HCT116 (cell line): ENCODE measurements at regions not wholly inside any gene's neighbourhood (a gene's known extent, or its start where the extent isn't known, plus 50 kb on each side); places are given as distances from the start of the nearest gene placed in this dataset.

ENCODE experiments used
- ATAC-seq: fragments of 200-7000 bp; cut with Tn5 transposase; 2 replicates; pipeline ENCODE4 v1.9.1; 2020; ENCODE audit warnings: mild to moderate bottlenecking, moderate library complexity
- BruUV-seq: library from RNA; stranded (reverse); fragments of 400-500 nt; replicated peaks from 2 replicates; lab custom pipeline; 2021; lab: Mats Ljungman, UMichigan
- CTCF ChIA-PET: fragments of 300-600 bp; sonication (Branson Sonifier 250); formaldehyde crosslinking; loops from one replicate; lab custom pipeline; 2021; ENCODE audit warnings: antibody characterized with exemption; lab: Charles Lee
- POLR2A ChIA-PET: fragments of 300-600, 350-600 bp; sonication (Branson Sonifier 250); formaldehyde crosslinking; loops from one replicate; lab custom pipeline; 2021; ENCODE audit warnings: antibody characterized with exemption; lab: Charles Lee
- RAD21 ChIA-PET, 2 experiments: fragments of 300-600 bp; sonication (Branson Sonifier 250); formaldehyde crosslinking; loops; one replicate each; lab custom pipeline; 2023; ENCODE audit warnings: low total read pairs in 2 of 2; ENCODE audit not compliant: uncharacterized antibody in 2 of 2, unreplicated experiment in 2 of 2, low non-redundant PET in 1 of 2; lab: Charles Lee
- DNase-seq: peaks from one replicate; pipeline ENCODE4 v3.0.0-alpha.2; 2010; ENCODE audit warnings: low read depth, low spot score
- H2AFZ ChIP-seq: fragments of 200-600 bp; shearing (Covaris generic), sonication (generic); 2 replicates; pipeline ENCODE4 v1.6.1; 2017; ENCODE audit warnings: low read depth, mixed run types, mixed read lengths, antibody characterized with exemption, low read length; ENCODE audit not compliant: poor library complexity, severe bottlenecking
- H3K27ac ChIP-seq: 2 replicates; pipeline ENCODE4 v1.5.1; 2012; ENCODE audit warnings: low read depth, low read length
- H3K27me3 ChIP-seq: fragments of 200-600 bp; sonication (generic); 2 replicates; pipeline ENCODE4 v1.6.1; 2016; ENCODE audit warnings: mixed run types, low read length, mixed read lengths; ENCODE audit not compliant: insufficient read depth
- H3K36me3 ChIP-seq, 2 experiments: fragments of 200-500 bp in 1 of 2; fragments of 200-600 bp in 1 of 2; sonication (Bioruptor generic) in 1 of 2; sonication (generic) in 1 of 2; 2 replicates each; pipeline versions ENCODE4 v1.5.1 to v1.6.1; 2014 to 2016; ENCODE audit warnings: low read length in 2 of 2, inconsistent platforms in 1 of 2, mixed read lengths in 1 of 2, mixed run types in 1 of 2; ENCODE audit not compliant: insufficient read depth in 2 of 2, control insufficient read depth in 1 of 2
- H3K4me1 ChIP-seq, 2 experiments: fragments of 200-600 bp in 1 of 2; sonication (generic) in 1 of 2; 2 replicates each; pipeline versions ENCODE4 v1.5.1 to v1.6.1; 2012 to 2017; ENCODE audit warnings: low read length in 2 of 2, inconsistent platforms in 1 of 2, mild to moderate bottlenecking in 1 of 2, mixed read lengths in 1 of 2, mixed run types in 1 of 2, moderate library complexity in 1 of 2; ENCODE audit not compliant: insufficient read depth in 2 of 2, control insufficient read depth in 1 of 2
- H3K4me2 ChIP-seq: fragments of 200-600 bp; sonication (generic); 2 replicates; pipeline ENCODE4 v1.6.1; 2017; ENCODE audit warnings: mixed run types, low read length, mixed read lengths
- H3K4me3 ChIP-seq, 2 experiments: fragments of 200-600 bp in 1 of 2; sonication (generic) in 1 of 2; replicated peaks in 1 of 2; 2 replicates each; pipeline ENCODE4 v1.5.1; 2011 to 2016; ENCODE audit warnings: low read length in 2 of 2, control low read depth in 1 of 2, low read depth in 1 of 2, mild to moderate bottlenecking in 1 of 2, mixed read lengths in 1 of 2, mixed run types in 1 of 2
- H3K79me2 ChIP-seq: fragments of 200-600 bp; sonication (generic); 2 replicates; pipeline ENCODE4 v1.6.1; 2017; ENCODE audit warnings: mild to moderate bottlenecking, mixed run types, low read length, moderate library complexity, mixed read lengths; ENCODE audit not compliant: insufficient read depth
- H3K9ac ChIP-seq: fragments of 200-600 bp; sonication (generic); 2 replicates; pipeline ENCODE4 v1.6.1; 2016; ENCODE audit warnings: low read length, mixed read lengths
- H3K9me2 ChIP-seq: fragments of 200-600 bp; sonication (generic), shearing (Covaris generic); 2 replicates; pipeline ENCODE4 v1.6.1; 2017; ENCODE audit warnings: mixed run types, mild to moderate bottlenecking, moderate library complexity; ENCODE audit not compliant: insufficient read depth
- H3K9me3 ChIP-seq, 2 experiments: fragments of 200-500 bp in 1 of 2; fragments of 200-600 bp in 1 of 2; sonication (Bioruptor generic) in 1 of 2; sonication (generic) in 1 of 2; 2 replicates each; pipeline ENCODE4 v1.6.1; 2014 to 2017; ENCODE audit warnings: low read length in 2 of 2, mixed read lengths in 2 of 2, inconsistent platforms in 1 of 2, low read depth in 1 of 2, mild to moderate bottlenecking in 1 of 2, mixed run types in 1 of 2, moderate library complexity in 1 of 2; ENCODE audit not compliant: control insufficient read depth in 1 of 2, insufficient read depth in 1 of 2
- H4K20me1 ChIP-seq: fragments of 200-600 bp; sonication (generic), shearing (Covaris generic); 2 replicates; pipeline ENCODE4 v1.6.1; 2017; ENCODE audit warnings: mixed run types, mild to moderate bottlenecking, moderate library complexity; ENCODE audit not compliant: insufficient read depth
- CEBPB ChIP-seq: IDR thresholded peaks from 2 replicates; pipeline ENCODE4 v1.6.1; 2012; ENCODE audit warnings: low read depth
- EGR1 ChIP-seq: IDR thresholded peaks from 2 replicates; pipeline ENCODE4 v1.6.1; 2012; ENCODE audit warnings: low read depth
- ELF1 ChIP-seq: IDR thresholded peaks from 2 replicates; pipeline ENCODE4 v1.6.1; 2012; ENCODE audit warnings: low read depth, borderline replicate concordance
- FOSL1 ChIP-seq: IDR thresholded peaks from 2 replicates; pipeline ENCODE4 v1.6.1; 2012; ENCODE audit warnings: low read depth
- POLR2A ChIP-seq: IDR thresholded peaks from 2 replicates; pipeline ENCODE4 v1.7.0; 2011; ENCODE audit warnings: borderline replicate concordance; ENCODE audit not compliant: insufficient read depth, insufficient read length; ENCODE audit errors: extremely low read depth
- RAD21 ChIP-seq: IDR thresholded peaks from 2 replicates; pipeline ENCODE4 v1.6.1; 2012; ENCODE audit warnings: low read depth, mild to moderate bottlenecking
- TCF7L2 ChIP-seq: IDR thresholded peaks from 2 replicates; pipeline ENCODE4 v1.7.0; 2011; ENCODE audit warnings: borderline replicate concordance, inconsistent platforms; ENCODE audit not compliant: insufficient read depth, insufficient read length; ENCODE audit errors: extremely low read depth
- intact Hi-C: fragments of 100-400 bp; cut with micrococcal nuclease; formaldehyde crosslinking; loops from 2 replicates; pipeline ENCODE4 v1.10.0; 2022
- TF ChIP-seq, protein P1 (sequence below): IDR thresholded peaks from 2 replicates; pipeline ENCODE4 v1.6.1; 2012
- TF ChIP-seq, protein P2 (sequence below), 3 experiments: fragments of 200-600 bp in 1 of 3; sonication (generic) in 1 of 3; IDR thresholded peaks in 2 of 3; conservative IDR thresholded peaks in 1 of 3; 2 replicates each; pipeline ENCODE4 v1.5.1; 2012 to 2017; ENCODE audit warnings: low read depth in 2 of 3, low read length in 2 of 3, antibody characterized with exemption in 1 of 3, borderline replicate concordance in 1 of 3, control low read depth in 1 of 3, mild to moderate bottlenecking in 1 of 3, mixed read lengths in 1 of 3, mixed run types in 1 of 3, moderate library complexity in 1 of 3; ENCODE audit not compliant: insufficient read depth in 1 of 3
- TF ChIP-seq, protein P3 (sequence below): IDR thresholded peaks from 2 replicates; pipeline ENCODE4 v1.6.1; 2012

DNA sequence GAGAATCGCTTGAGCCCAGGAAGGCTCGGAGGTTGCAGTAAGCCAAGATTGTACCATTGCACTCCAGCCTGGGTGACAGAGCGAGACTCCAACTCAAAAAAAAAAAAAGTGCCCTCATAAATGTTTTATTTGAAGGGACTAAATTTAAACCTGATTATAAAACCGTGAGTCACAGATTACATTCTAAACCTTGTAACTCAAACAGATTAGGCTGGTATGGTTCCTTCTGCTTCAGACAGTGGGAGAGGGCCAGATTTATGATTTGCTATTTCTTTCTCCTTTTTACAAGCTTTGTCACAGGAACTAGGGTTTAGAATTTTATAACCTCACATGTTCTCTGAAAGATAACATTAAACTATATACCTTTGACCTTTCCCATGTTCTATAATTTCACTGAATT lies 801.2 kb upstream of the ZWINT start:
- intact Hi-C loops: no loop called here
- no peaks in the 10 kb centered on the region for H3K27me3 ChIP-seq
- no peaks in the 10 kb centered on the region for H3K79me2 ChIP-seq
- ChIA-PET CTCF (no interaction called here), RAD21 (no interaction called here), POLR2A (no interaction called here)
- ATAC-seq (no peak), DNase-seq (no peak)
- H3K9ac ChIP-seq: no peak overlapping the region
- TF ChIP-seq, protein P1, sequence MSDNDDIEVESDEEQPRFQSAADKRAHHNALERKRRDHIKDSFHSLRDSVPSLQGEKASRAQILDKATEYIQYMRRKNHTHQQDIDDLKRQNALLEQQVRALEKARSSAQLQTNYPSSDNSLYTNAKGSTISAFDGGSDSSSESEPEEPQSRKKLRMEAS: no peak
- TF ChIP-seq, protein P2, sequence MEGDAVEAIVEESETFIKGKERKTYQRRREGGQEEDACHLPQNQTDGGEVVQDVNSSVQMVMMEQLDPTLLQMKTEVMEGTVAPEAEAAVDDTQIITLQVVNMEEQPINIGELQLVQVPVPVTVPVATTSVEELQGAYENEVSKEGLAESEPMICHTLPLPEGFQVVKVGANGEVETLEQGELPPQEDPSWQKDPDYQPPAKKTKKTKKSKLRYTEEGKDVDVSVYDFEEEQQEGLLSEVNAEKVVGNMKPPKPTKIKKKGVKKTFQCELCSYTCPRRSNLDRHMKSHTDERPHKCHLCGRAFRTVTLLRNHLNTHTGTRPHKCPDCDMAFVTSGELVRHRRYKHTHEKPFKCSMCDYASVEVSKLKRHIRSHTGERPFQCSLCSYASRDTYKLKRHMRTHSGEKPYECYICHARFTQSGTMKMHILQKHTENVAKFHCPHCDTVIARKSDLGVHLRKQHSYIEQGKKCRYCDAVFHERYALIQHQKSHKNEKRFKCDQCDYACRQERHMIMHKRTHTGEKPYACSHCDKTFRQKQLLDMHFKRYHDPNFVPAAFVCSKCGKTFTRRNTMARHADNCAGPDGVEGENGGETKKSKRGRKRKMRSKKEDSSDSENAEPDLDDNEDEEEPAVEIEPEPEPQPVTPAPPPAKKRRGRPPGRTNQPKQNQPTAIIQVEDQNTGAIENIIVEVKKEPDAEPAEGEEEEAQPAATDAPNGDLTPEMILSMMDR (IDR thresholded peaks at IDR 0.05 in 2 of 3, conservative IDR thresholded peaks at IDR 0.05 in 1 of 3; ENCODE audit: borderline replicate concordance in 1 of 3, insufficient read depth in 1 of 3, low read depth in 2 of 3, low read length in 2 of 3): no peak
- TF ChIP-seq CEBPB: no peak
- no peak for TF ChIP-seq EGR1
- no peak overlapping the region for H3K4me2 ChIP-seq
- H3K4me3 ChIP-seq: no peak overlapping the region
- H3K9me2 ChIP-seq: no peaks in the 10 kb centered on the region
- no peaks in the 10 kb centered on the region for H4K20me1 ChIP-seq
- no TSS peak for BruUV-seq
- H3K36me3 ChIP-seq: no peaks in the 10 kb centered on the region
- no peaks in the 10 kb centered on the region for H3K4me1 ChIP-seq
- no peak overlapping the region for H3K27ac ChIP-seq
- no peak overlapping the region for H2AFZ ChIP-seq
- H3K9me3 ChIP-seq: peaks cover 0 to 12% of the 10 kb centered on the region in 2 experiments; a peak in 3 of 4 replicates

DNA sequence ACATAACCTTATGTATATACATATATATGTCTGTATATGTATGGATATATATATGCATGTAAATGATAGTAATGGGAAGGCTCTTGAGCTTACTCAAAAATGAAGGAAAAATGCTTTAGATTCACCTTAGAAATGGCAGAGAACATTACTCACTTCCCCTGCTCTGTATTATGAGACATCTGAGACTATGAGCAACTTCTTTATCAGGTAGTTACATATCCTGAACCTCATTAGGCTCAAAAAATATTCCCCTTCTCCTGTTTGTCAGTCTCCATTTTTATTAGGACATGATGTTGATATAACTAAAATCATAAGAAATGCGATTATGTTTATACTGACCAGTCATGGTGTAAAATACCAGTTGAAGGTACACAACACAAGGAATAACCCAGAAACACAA lies 800.1 kb upstream of the ZWINT start:
- H3K36me3 ChIP-seq: no peaks in the 10 kb centered on the region
- no peak overlapping the region for H2AFZ ChIP-seq
- H3K9me2 ChIP-seq: no peaks in the 10 kb centered on the region
- H3K79me2 ChIP-seq: no peaks in the 10 kb centered on the region
- no peak overlapping the region for H3K9ac ChIP-seq
- TF ChIP-seq EGR1 (no peak), POLR2A (no peak), FOSL1 (no peak), ELF1 (no peak), TCF7L2 (no peak), RAD21 (no peak)
- TF ChIP-seq, protein P3, sequence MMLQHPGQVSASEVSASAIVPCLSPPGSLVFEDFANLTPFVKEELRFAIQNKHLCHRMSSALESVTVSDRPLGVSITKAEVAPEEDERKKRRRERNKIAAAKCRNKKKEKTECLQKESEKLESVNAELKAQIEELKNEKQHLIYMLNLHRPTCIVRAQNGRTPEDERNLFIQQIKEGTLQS: no peak
- TF ChIP-seq, protein P2 (IDR thresholded peaks at IDR 0.05 in 2 of 3, conservative IDR thresholded peaks at IDR 0.05 in 1 of 3; ENCODE audit: borderline replicate concordance in 1 of 3, insufficient read depth in 1 of 3, low read depth in 2 of 3, low read length in 2 of 3): no peak
- TF ChIP-seq, protein P1: no peak
- TF ChIP-seq, all 23 proteins: peak for 0
- H3K27ac ChIP-seq: no peak overlapping the region
- POLR2A ChIA-PET: no interaction called here
- peaks cover 0 to 15% of the 10 kb centered on the region in 2 experiments; a peak in 3 of 4 replicates for H3K9me3 ChIP-seq
- no peaks in the 10 kb centered on the region for H3K27me3 ChIP-seq
- intact Hi-C loops: no loop called here
- BruUV-seq: no TSS peak
- H3K4me3 ChIP-seq: no peak overlapping the region
- H3K4me2 ChIP-seq: no peak overlapping the region
- ATAC-seq: no peak
- H3K4me1 ChIP-seq: no peaks in the 10 kb centered on the region
- CTCF ChIA-PET: no interaction called here
- DNase-seq: no peak
- H4K20me1 ChIP-seq: no peaks in the 10 kb centered on the region
- RAD21 ChIA-PET: no interaction called here
